Mesenchymal stem cell (in vitro differentiated cells and primary cell): ENCODE measurements at regions not wholly inside any gene's neighbourhood (a gene's known extent, or its start where the extent isn't known, plus 50 kb on each side); places are given as distances from the start of the nearest gene placed in this dataset.
"Not testable (repeated sequence)": the region's sequence is repeated elsewhere in the genome, so short reads cannot be mapped to it uniquely, and the experiment has no call there.

Experiments
- DNase-seq: peaks from one replicate; pipeline ENCODE4 v3.0.0-alpha.2; 2013
- H2AFZ ChIP-seq: one replicate; pipeline ENCODE4 v1.6.1; 2013; ENCODE audit warnings: low read depth, mild to moderate bottlenecking, control low read depth, inconsistent platforms, low read length, moderate library complexity
- H2AK5ac ChIP-seq: 2 replicates; pipeline ENCODE4 v1.6.1; 2013; ENCODE audit warnings: low read length, moderate library complexity, mild to moderate bottlenecking, inconsistent platforms; ENCODE audit not compliant: severe bottlenecking
- H2BK120ac ChIP-seq: one replicate; pipeline ENCODE4 v1.6.1; 2013; ENCODE audit warnings: low read depth, mild to moderate bottlenecking, inconsistent platforms, low read length, moderate library complexity
- H2BK12ac ChIP-seq, 2 experiments: one replicate each; pipeline ENCODE4 v1.6.1; 2013; ENCODE audit warnings: inconsistent platforms in 2 of 2, low read length in 2 of 2, mild to moderate bottlenecking in 2 of 2, moderate library complexity in 2 of 2, control low read depth in 1 of 2
- H2BK15ac ChIP-seq: one replicate; pipeline ENCODE4 v1.6.1; 2013; ENCODE audit warnings: mild to moderate bottlenecking, low read depth, inconsistent platforms; ENCODE audit not compliant: poor library complexity, severe bottlenecking
- H2BK5ac ChIP-seq: 2 replicates; pipeline ENCODE4 v1.6.1; 2013; ENCODE audit warnings: low read depth, mild to moderate bottlenecking, low read length, control low read depth, inconsistent platforms; ENCODE audit not compliant: poor library complexity, severe bottlenecking
- H3K14ac ChIP-seq, 2 experiments: one replicate each; pipeline ENCODE4 v1.6.1; 2013; ENCODE audit warnings: inconsistent platforms in 2 of 2, low read length in 2 of 2, control low read depth in 1 of 2, mild to moderate bottlenecking in 1 of 2, moderate library complexity in 1 of 2
- H3K18ac ChIP-seq, 2 experiments: one replicate each; pipeline ENCODE4 v1.6.1; 2013; ENCODE audit warnings: inconsistent platforms in 2 of 2, low read length in 2 of 2, control low read depth in 1 of 2, low read depth in 1 of 2, mild to moderate bottlenecking in 1 of 2
- H3K23ac ChIP-seq, 2 experiments: one replicate each; pipeline ENCODE4 v1.6.1; 2013; ENCODE audit warnings: inconsistent platforms in 2 of 2, low read length in 2 of 2, mild to moderate bottlenecking in 2 of 2, moderate library complexity in 2 of 2, control low read depth in 1 of 2
- H3K27ac ChIP-seq: 2 replicates; pipeline ENCODE4 v1.5.1; 2013; ENCODE audit warnings: mild to moderate bottlenecking, moderate library complexity, low read length, control low read depth, inconsistent platforms; ENCODE audit not compliant: poor library complexity, severe bottlenecking
- H3K27me3 ChIP-seq, 2 experiments: 2 replicates each; pipeline versions ENCODE4 v1.6.1 to v1.7.0; 2013; ENCODE audit warnings: low read length in 2 of 2, mild to moderate bottlenecking in 2 of 2, moderate library complexity in 2 of 2, control low read depth in 1 of 2, inconsistent platforms in 1 of 2; ENCODE audit not compliant: control insufficient read depth in 1 of 2, insufficient read depth in 1 of 2
- H3K36me3 ChIP-seq, 2 experiments: 2 replicates each; pipeline versions ENCODE4 v1.6.1 to v1.7.0; 2013; ENCODE audit warnings: low read length in 2 of 2, control low read depth in 1 of 2, inconsistent platforms in 1 of 2, low read depth in 1 of 2, mild to moderate bottlenecking in 1 of 2; ENCODE audit not compliant: insufficient read depth in 2 of 2, control insufficient read depth in 1 of 2
- H3K4ac ChIP-seq, 2 experiments: one replicate each; pipeline ENCODE4 v1.6.1; 2013; ENCODE audit warnings: inconsistent platforms in 2 of 2, low read length in 2 of 2, mild to moderate bottlenecking in 2 of 2, moderate library complexity in 2 of 2, control low read depth in 1 of 2, low read depth in 1 of 2
- H3K4me1 ChIP-seq: 2 replicates; pipeline ENCODE4 v1.6.1; 2013; ENCODE audit warnings: low read depth, low read length, control low read depth; ENCODE audit not compliant: control insufficient read depth, insufficient read depth
- H3K4me2 ChIP-seq: 2 replicates; pipeline ENCODE4 v1.6.1; 2013; ENCODE audit warnings: low read length, mild to moderate bottlenecking, inconsistent platforms; ENCODE audit not compliant: poor library complexity, severe bottlenecking
- H3K4me3 ChIP-seq, 2 experiments: 2 replicates each; pipeline versions ENCODE4 v1.5.1 to v1.7.0; 2013; ENCODE audit warnings: low read length in 2 of 2, mild to moderate bottlenecking in 2 of 2, control low read depth in 1 of 2, low read depth in 1 of 2; ENCODE audit not compliant: insufficient read depth in 1 of 2
- H3K79me1 ChIP-seq: replicated peaks from 2 replicates; pipeline ENCODE4 v1.6.1; 2013; ENCODE audit warnings: mild to moderate bottlenecking, control low read depth, low read length, inconsistent platforms; ENCODE audit not compliant: poor library complexity, severe bottlenecking
- H3K9ac ChIP-seq: 2 replicates; pipeline ENCODE4 v1.7.0; 2013; ENCODE audit warnings: mild to moderate bottlenecking, low read length, moderate library complexity
- H3K9me3 ChIP-seq: 2 replicates; pipeline ENCODE4 v1.7.0; 2013; ENCODE audit warnings: mild to moderate bottlenecking, low read length; ENCODE audit not compliant: control insufficient read depth
- H4K8ac ChIP-seq: one replicate; pipeline ENCODE4 v1.6.1; 2013; ENCODE audit warnings: inconsistent platforms, mild to moderate bottlenecking, low read length, moderate library complexity
- H4K91ac ChIP-seq: one replicate; pipeline ENCODE4 v1.6.1; 2013; ENCODE audit warnings: mild to moderate bottlenecking, low read length, inconsistent platforms
- WGBS: methylation state at CpG from one replicate; pipeline ENCODE4 v1.1.7; 2013; ENCODE audit warnings: mixed read lengths; 5-methylcytosine and 5-hydroxymethylcytosine counted together

GRCh38 chr20:47441774-47442150 lies 59.9 kb upstream of the NCOA3 start:
- no peaks in the 10 kb centered on the region for H3K36me3 ChIP-seq
- H2BK5ac ChIP-seq, result no peak overlapping the region
- H3K9ac ChIP-seq, result no peak overlapping the region
- no peak overlapping the region for H2BK120ac ChIP-seq
- no peak overlapping the region for H2AFZ ChIP-seq
- no peak overlapping the region for H2BK15ac ChIP-seq
- H3K27ac ChIP-seq, result no peak overlapping the region
- H2AK5ac ChIP-seq, result no peak overlapping the region
- H3K14ac ChIP-seq, result no peak overlapping the region
- 99% methylated on average over 3 of the region's 4 CpGs for WGBS
- H3K23ac ChIP-seq, result no peak overlapping the region
- no peak overlapping the region for H3K4me3 ChIP-seq
- H3K27me3 ChIP-seq, result no peaks in the 10 kb centered on the region
- H3K9me3 ChIP-seq, result no peaks in the 10 kb centered on the region
- H3K4me1 ChIP-seq, result peaks cover 3% of the 10 kb centered on the region
- H3K4ac ChIP-seq, result no peak overlapping the region
- no peak overlapping the region for H4K8ac ChIP-seq
- H3K4me2 ChIP-seq, result no peak overlapping the region
- H3K79me1 ChIP-seq, result no peaks in the 10 kb centered on the region
- H4K91ac ChIP-seq, result no peak overlapping the region
- H2BK12ac ChIP-seq, result no peak overlapping the region
- H3K18ac ChIP-seq, result no peak overlapping the region
- no peak for DNase-seq

- not testable (repeated sequence) for H4K8ac ChIP-seq, H3K79me1 ChIP-seq, H3K9ac ChIP-seq, H3K4me2 ChIP-seq, H3K36me3 ChIP-seq, H2BK120ac ChIP-seq, H2BK15ac ChIP-seq, H2BK5ac ChIP-seq, H3K23ac ChIP-seq, H3K18ac ChIP-seq, H3K9me3 ChIP-seq, H3K27me3 ChIP-seq, H4K91ac ChIP-seq, H3K4me3 ChIP-seq, H2BK12ac ChIP-seq, H3K27ac ChIP-seq, H3K14ac ChIP-seq, H2AK5ac ChIP-seq, H3K4me1 ChIP-seq, DNase-seq, H2AFZ ChIP-seq, H3K4ac ChIP-seq
- WGBS, result 89% methylated on average over 9 of the region's 9 CpGs
These were observed 58.6 kb upstream of the NCOA3 start for GRCh38 chr20:47443060-47443459.

- Histone ChIP-seq H3K18ac (no peak overlapping the region), H3K36me3 (no peaks in the 10 kb centered on the region), H3K4me1 (peaks cover 3% of the 10 kb centered on the region), H2BK120ac (no peak overlapping the region), H2BK12ac (no peak overlapping the region), H4K91ac (no peak overlapping the region), H3K4ac (no peak overlapping the region), H4K8ac (no peak overlapping the region), H2AK5ac (no peak overlapping the region), H2BK15ac (no peak overlapping the region), H3K27ac (no peak overlapping the region), H3K4me3 (no peak overlapping the region), H2AFZ (no peak overlapping the region), H3K27me3 (no peaks in the 10 kb centered on the region), H3K23ac (no peak overlapping the region), H3K79me1 (no peaks in the 10 kb centered on the region), H3K9me3 (no peaks in the 10 kb centered on the region), H3K14ac (no peak overlapping the region), H3K4me2 (no peak overlapping the region), H3K9ac (no peak overlapping the region), H2BK5ac (no peak overlapping the region)
- 90% methylated on average over 4 of the region's 4 CpGs for WGBS
- no peak for DNase-seq
These were observed 57.1 kb upstream of the NCOA3 start for GRCh38 chr20:47444584-47444983.

- no peak overlapping the region for H2BK15ac ChIP-seq
- H3K18ac ChIP-seq, result no peak overlapping the region
- no peak overlapping the region for H3K14ac ChIP-seq
- H3K4me2 ChIP-seq, result no peak overlapping the region
- no peak overlapping the region for H3K27ac ChIP-seq
- H3K4ac ChIP-seq, result no peak overlapping the region
- no peaks in the 10 kb centered on the region for H3K27me3 ChIP-seq
- H3K9ac ChIP-seq, result no peak overlapping the region
- WGBS, result 93% methylated on average over 8 of the region's 8 CpGs
- no peak overlapping the region for H2BK12ac ChIP-seq
- H3K4me3 ChIP-seq, result no peak overlapping the region
- no peak overlapping the region for H4K91ac ChIP-seq
- H3K36me3 ChIP-seq, result no peaks in the 10 kb centered on the region
- no peak overlapping the region for H4K8ac ChIP-seq
- no peaks in the 10 kb centered on the region for H3K79me1 ChIP-seq
- H2BK120ac ChIP-seq, result no peak overlapping the region
- H3K9me3 ChIP-seq, result no peaks in the 10 kb centered on the region
- no peak overlapping the region for H2BK5ac ChIP-seq
- no peak overlapping the region for H2AK5ac ChIP-seq
- no peak overlapping the region for H2AFZ ChIP-seq
- H3K4me1 ChIP-seq, result peaks cover 3% of the 10 kb centered on the region
- H3K23ac ChIP-seq, result no peak overlapping the region
- no peak for DNase-seq
These were observed 56.4 kb upstream of the NCOA3 start for GRCh38 chr20:47445291-47445690.
